GM19043 (cell line): ENCODE measurements at regions not wholly inside any gene's neighbourhood (a gene's known extent, or its start where the extent isn't known, plus 50 kb on each side); places are given as distances from the start of the nearest gene placed in this dataset.

ENCODE experiments used
- ATAC-seq: cut with Tn5 transposase; IDR thresholded peaks from one replicate; pipeline ENCODE4 v1.9.1; 2021; ENCODE audit warnings: low read depth; ENCODE audit not compliant: unreplicated experiment

DNA sequence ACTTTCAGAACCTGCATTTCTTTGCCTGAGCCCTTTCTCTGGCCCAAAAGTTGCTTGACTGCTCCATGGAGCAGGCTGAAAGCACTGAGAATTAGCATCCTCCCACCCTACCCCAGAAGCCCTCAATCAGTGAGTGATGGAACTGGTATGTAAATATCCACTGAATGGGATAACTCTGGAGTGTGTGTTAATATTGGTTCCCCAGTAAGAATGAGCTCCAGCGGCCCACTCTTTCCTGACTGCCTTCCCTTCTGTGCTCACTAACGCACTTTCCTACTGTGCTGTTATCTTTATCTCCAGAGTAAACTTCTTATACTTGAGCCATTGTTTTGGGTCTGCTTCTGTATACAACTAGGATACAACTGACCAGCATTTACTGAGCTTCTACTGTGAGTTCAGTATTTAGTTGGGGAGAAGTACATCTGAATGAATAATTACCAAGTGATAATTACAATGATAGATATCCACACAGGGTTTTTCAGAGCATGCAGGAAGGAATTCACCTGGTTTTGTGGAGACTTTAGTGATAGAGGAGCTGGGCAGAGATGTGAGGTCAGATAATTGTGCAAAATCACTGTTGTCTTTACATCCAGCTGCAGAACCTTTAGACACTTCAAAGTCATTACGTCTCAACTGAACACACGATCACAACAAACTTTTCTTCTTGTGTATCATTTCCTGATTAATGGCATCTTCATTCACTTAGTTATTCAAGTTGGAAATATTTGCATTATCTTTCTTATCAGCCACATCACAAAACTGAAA, 149.2 kb upstream of the BTG1 start:
- ATAC-seq: no peak

DNA sequence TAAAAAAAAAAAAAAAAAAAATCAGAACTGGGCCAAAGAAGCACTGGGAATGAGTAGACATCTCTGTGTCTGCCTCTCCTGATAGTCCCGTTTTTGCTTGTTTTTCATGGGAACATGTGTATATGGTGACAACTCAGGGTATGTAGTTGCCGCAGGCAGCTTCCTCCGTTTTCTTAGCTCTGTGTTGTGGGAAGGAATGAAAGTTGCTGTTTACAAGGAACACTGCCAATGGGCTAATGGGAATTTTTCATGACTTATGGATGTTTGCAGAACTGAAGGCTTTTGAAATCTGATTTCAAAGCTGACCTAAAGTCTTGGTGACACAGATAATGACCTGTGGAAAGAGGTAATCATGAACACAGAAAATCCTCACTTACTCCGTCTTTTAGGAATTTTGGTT, 146.4 kb upstream of the BTG1 start:
- no peak for ATAC-seq

DNA sequence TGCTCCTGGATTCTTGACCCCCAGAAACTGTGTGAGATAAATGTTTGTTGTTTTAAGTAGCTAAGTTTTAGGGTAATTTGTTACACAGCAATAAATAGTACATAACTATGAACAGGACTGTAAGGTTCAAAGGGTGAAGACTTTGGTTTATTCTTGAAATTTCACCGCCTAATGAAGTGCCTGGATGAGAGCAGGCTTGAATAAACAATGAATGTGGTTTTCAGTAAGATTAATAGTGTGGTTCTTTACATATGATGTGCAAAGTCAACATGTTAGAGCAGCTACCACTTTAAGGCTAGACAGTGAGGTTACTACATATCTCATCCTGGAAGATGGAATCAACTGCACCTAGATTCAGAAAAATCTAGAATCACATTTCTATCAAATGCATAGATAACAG, 145.2 kb upstream of the BTG1 start:
- ATAC-seq: no peak

DNA sequence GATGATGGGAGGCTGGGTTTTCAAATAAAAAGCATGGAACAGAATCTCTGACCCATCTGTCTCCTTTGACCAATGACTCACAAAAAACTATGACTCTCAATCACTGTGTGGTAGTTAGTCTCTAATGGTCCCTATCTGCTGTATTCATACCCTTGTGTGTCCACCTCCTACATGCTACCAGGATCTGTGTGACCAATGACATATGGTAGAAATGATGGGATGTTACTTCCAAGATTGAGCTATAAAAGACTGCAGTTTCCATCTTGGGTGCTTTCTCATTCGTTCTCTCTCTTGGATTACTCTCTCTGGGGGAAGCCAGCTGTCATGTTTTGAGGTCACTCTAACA, 144.7 kb upstream of the BTG1 start:
- ATAC-seq: no peak

DNA sequence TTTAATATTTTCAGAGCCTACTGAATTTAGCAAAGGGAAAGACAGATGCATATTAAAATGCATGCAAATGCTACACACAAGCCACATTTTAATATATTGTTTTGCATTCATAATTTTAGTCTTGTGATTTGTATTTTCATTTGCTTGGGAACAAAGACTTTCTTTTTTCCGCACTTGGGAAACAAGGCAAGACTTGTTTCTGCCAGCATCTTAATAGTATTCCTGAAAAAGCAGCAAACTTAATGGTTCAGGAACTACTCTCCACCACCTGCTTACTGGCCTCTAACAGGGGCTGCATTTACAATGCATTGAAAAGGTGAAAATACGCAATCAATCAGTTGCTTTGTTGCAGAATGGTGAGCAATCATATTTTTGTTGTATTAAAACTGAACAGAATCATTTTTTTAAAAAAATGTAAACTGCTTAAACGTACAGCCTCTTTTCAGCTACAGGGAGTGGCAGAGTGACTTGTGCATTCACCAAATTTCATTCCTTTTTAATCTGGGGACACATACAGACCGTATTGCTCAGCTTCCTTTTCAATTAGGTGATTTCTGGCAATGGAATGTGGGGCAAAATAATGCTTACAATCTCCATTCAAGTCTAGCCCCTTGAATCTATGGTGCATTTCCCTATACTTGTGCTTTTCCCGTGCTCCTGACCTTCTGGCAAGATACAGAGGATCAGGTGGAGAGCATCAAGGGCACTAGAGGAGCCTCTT, 144.1 kb upstream of the BTG1 start:
- no peak for ATAC-seq

DNA sequence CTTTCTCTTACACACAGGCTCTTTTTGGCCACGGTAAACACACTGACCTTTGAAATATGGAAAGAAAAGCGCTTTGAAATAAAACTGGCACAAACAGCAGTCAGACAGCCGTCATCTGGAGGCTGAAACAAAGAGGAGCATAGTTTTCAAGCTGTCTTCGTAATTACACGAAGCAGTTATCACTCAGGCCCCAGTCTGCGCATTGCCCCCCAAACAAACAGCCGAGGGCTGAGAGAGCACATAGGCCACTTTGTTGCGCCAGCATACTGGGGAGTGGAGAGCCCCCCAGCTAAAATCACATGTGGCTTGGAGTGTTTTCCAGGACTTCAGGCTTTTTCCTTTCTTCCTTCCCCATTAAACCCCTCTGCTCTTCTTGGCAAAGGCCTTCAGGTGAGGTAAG, 142.9 kb upstream of the BTG1 start:
- ATAC-seq: no peak

DNA sequence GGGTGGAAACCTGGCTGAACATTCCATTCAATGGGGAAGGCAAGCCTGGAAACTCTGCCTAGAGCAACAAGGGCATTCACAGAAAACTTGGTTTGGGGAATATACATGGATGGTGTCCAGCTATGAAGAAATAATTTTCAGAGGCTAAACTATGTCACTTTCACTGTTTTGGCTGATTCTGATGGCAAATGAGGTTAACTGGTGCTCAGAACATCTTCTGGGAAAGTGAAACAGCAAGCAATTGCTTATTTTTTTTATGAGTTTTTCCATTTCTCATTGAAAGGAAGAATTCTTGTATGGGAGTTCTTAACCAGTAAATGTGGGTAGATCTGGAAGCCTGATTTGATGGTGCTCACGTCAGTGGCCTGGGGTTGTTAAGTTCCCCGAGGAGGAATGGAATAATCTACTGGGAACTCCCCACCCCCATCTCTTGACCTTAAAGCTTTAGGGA, 132.8 kb upstream of the BTG1 start:
- ATAC-seq: no peak

DNA sequence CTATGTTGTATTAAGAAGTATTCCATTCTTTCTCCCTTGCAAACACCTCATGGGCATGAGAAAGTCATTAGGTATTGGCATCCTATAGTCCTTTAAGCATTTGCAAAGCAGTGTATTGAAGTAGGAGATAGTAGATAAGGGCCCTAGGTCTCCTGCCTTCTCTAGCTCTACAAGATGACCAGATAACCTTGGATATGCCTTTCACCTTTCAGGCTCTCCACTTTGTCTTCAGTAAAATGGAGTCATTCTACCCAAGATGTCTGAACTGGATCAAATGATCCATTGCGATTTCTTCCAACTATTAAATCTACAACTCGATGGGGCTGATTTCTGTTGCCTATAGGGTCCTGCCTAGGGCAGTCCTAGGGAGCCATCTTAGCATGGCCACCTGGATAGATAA, 132.1 kb upstream of the BTG1 start:
- ATAC-seq: no peak

DNA sequence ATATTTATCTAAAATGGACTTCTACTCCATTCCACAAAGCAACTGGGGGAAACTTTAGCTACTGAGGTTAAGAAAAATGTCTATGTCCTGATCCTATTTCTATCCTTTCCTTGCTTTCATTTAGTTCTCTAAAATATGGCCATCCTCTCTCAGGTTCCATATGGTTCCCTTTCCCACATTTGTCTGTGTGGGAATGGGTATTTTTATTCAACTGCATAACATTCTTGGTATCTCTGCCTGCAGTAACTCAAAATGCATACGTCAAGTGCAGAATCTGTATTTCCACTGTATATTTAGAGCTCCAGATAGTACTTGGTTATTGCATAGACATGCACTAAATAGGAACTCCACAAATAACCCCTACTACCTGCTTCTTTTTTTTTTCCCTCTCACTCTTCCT, 130.6 kb upstream of the BTG1 start:
- no peak for ATAC-seq

DNA sequence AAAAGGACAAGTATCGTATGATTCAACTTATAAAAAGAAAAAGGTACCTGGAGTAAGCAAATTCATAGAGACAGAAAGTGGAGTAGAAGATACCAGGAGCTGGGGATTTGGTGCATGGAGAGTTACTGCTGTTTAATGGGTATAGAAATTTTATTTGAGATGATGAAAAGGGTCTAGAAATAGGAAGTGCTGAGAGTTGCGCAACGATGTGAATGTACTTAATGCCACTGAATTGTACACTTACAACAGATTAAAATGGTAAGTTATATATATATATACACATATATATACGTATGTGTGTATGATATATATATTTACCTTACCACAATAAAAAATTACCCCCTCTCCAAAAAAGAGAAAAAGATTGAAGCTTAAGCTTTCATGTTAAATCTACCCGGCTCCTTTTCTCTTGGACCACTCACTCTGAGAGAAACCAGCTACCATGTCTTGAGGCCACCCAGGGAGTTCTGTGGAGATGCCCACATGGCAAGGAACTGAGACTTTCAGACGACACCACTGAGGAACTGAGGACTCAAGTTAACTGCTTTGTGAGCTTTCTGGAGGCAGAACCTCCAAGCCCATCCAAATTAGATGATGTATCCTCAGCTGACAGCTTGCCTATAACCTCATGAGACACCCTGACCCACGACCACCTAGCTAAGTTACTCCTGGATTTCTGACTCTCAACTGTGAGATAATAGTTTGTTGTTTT, 130.0 kb upstream of the BTG1 start:
- no peak for ATAC-seq

DNA sequence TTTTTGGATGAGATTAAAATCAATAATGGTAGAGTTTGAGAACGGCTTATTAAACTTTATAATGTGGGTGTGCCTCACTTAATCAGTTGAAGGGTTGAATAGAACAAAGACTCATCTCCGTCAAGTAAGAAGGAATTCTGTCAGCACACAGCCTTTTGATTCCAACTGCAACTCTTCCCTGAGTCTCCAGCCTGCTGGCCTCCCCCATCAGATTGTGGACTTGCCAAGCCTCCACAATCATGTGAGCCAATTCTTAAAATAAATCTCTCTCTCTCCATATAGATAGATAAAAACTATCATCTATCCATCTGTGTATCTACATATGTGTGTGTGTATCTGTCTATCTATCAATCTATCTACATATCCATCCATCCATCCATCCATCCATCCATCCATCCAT, 127.4 kb upstream of the BTG1 start:
- no peak for ATAC-seq

DNA sequence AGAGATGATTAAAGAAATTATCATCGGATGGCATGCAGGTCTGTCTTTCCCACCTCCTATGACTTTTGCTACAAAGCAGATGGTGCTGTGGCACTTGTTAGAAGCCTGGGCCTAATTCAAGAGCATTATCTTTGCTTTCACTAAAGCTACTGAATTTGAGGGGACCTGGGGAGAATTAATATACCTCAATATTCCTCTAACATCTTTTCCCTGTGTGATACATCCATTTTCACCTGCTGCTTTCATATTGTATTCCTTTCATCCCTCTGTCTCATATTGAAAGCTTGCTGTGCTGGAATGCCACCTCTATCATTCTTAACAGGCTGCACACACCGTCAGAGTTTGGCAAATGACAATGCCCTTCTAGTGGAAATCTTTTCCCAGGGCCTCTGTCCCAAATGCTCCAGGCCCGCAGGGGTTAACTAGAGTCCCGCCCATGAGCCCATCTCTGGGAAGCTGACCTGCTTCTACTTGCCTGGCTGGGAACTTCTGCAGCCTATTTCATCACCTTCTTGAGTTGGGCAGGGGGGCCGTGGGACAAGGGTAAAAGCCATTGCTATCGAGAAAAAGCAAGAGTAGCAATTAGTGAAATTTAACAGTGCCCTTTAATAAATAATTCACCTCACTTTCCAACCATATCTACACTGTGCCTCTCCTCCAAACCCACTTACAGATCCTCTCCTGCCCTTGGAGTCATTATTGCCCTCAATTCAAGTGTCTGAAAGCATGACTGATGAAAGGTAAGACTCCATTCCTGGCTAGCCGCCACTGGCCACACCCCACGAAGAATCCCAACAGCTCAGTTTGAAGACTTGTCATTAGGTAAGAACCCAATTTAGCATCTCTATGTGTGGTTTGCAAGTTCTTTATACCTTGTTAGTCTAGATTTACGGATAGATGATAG, 126.7 kb upstream of the BTG1 start:
- no peak for ATAC-seq

DNA sequence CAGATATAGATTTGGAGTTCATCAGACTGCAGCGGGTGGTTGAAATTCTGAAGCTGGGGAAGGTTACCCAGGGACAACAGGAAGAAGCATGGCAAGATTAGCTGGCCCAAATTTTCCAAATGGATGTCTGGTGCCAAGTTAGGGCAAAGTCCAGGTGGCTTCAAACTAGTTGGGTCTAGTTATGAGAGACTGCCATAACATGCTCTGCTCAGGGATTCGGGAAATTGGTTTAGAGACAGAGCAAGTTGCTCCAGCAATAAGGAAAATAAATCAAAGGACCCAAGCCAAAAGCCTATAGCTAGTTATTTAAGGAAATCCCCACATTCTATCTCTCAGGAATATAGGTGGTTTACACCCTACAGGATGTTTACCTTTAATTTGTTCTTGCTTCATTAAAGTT, 125.7 kb upstream of the BTG1 start:
- no peak for ATAC-seq

DNA sequence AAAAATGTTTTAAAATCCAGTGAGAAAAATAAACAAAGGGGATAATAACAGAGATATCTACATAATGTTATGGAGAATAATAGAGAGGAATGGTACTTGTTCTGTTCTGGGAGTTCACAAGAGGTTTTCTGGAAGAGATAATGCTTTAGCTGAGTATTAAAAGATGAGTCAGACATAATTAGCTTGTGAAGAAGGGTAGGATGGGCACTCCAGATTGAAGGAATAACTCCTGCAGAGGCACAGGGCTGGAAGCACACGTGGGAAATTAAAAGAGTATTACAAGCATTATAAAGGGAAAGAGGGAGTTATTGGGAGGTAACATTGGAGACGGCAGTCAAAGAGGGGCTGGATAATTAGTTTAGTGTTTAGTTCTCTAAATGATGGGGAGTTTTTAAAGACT, 124.9 kb upstream of the BTG1 start:
- no peak for ATAC-seq

DNA sequence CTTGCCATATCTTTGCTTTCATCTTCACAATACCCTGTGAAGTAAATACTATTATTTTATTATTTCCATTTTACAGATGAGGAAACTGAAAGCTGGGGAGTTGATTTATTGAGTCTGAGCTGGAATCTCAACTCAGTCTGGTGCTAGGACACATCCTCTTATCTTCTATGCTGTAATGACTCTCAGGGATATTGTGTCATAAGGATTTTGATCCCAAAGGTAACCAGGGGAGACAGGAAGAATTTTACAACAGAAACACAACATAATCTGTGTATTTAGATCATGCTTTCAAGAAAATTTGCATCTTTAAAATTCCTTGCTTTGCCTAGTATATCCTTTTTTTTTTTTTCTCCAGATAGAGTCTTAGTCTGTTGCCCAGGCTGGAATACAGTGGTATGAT, 123.3 kb upstream of the BTG1 start:
- no peak for ATAC-seq

DNA sequence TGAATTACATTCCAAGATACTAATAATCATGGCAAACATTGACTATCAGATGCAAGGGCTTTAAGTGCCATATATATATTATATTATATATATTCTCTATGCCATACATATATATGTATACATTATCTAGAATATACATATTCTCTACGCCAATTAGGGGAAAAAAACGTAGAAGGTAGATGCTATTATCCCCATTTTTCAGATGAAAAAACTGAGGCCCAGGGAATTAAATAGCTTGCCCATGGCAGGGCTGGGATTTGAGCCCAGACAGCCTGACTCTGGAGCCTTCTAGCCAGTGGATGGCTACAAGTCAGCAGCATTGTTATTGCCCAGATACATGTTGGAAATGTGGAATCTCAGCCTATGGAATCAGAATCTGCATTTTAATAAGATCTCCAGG, 116.0 kb upstream of the BTG1 start:
- no peak for ATAC-seq

DNA sequence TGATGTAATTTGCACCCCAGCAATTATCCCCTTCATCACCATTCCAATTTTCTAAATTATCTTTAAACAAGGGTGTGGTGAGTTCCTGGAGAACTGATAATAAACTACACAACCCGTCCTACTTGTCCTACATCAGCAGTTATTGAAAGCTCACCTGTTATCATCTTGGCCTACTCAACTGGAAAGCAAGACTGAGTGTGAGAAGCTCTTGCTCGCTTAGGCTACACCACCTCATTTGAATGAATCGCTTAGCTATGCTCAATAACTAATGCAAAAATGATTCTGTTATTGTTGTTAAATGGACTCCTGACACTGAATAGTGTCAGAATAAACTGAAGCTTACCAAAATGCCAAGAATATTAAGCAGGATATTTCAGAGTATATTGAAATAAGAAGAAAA, 115.4 kb upstream of the BTG1 start:
- no peak for ATAC-seq

DNA sequence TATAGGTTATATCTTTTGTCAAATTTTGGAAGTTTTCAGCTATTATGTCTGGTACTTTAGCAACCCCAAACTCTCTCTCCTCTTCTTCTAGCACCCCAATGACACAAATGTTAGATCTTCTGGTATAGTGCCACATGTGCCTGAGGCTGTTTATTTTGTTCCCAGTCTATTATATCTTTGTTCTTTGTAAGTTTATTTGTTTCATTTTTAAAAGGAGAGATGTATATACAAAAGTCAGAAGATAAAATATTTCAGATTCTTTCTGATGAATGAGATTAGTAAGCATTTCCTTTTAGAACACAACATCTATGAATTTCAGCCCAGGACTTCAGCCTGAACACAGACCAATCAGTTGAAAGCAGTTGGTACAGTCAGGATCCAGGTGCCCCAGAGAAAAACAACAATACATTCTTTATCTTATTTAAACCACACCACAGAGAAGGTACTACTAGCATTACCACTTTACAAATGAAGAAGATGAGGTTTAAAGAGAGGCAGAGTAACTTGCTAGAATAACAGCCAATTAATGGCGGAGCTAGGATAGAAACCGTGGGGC, 114.1 kb upstream of the BTG1 start:
- ATAC-seq: no peak

DNA sequence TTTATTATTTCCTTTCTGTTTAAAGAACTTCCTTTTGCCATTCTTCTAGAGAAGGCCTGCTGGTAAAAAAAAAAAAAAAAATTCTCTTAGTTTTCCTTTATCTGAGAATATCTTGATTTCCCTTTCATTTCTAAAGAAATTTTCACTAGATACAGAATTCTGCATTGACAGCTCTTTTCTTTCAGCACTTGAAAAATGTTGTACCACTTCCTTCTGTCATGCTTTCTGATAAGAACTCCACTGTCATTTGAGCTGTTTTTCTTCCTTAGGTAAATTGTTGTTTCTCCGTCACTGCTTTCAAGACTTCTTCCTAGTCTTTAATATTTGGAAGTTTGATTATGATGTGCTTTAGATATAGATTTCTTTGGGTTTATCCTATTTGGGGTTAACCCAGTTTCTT, 113.6 kb upstream of the BTG1 start:
- no peak for ATAC-seq

DNA sequence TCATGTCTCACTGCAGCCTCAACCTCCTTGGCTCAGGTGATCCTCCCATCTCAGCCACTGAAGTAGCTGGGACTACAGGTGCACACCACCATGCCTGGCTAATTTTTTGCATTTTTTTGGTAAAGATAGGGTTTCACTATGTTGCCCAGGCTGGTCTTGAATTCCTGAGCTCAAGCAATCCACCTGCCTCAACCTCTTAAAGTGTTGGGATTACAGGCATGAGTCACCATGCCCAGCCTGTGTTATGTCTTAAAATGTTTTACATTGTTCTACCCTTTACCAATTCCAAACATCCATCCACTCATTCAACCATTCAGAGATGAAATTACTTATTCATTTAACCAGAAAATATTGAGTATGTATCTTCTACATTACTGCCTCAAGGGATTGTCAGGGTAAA, 111.6 kb upstream of the BTG1 start:
- ATAC-seq: no peak

DNA sequence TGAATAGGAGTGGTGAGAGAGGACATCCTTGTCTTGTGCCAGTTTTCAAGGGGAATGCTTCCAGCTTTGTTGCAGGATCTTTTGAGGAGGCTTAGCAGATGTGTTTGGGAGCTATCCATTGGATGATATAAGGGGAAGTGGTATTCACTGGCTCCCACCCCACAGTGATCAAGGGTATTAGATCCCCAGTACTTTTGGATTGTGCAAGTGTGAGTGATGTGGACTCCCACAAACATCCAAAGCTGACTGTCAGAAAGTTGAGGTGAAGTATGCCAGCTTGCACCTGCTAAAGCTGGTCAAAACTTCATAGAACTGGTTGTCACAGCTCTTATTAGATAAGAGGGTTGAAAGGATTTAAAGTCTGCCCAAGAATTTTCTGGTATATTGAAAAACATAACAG, 110.1 kb upstream of the BTG1 start:
- ATAC-seq: no peak
